GM19397 (cell line): ENCODE measurements at regions not wholly inside any gene's neighbourhood (a gene's known extent, or its start where the extent isn't known, plus 50 kb on each side); places are given as distances from the start of the nearest gene placed in this dataset.
"Not testable (repeated sequence)": the region's sequence is repeated elsewhere in the genome, so short reads cannot be mapped to it uniquely, and the experiment has no call there.

Experiments used
- ATAC-seq: cut with Tn5 transposase; IDR thresholded peaks from one replicate; pipeline ENCODE4 v1.9.1; 2021; ENCODE audit warnings: mild to moderate bottlenecking, moderate library complexity; ENCODE audit not compliant: unreplicated experiment

GRCh38 chr7:65453341-65454030 lies 79.8 kb downstream of the ZNF92 start:
- ATAC-seq = no peak

- no peak for ATAC-seq
Observed at GRCh38 chr7:65454469-65454868, 80.8 kb downstream of the ZNF92 start.

GRCh38 chr7:65455050-65455449 lies 81.4 kb downstream of the ZNF92 start:
- not testable (repeated sequence) for ATAC-seq

GRCh38 chr7:65457705-65458104 lies 84.0 kb downstream of the ZNF92 start:
- no peak for ATAC-seq

GRCh38 chr7:65459438-65459837 lies 85.8 kb downstream of the ZNF92 start:
- ATAC-seq = no peak

GRCh38 chr7:65462148-65462716 lies 88.6 kb downstream of the ZNF92 start:
- ATAC-seq = no peak

DNA sequence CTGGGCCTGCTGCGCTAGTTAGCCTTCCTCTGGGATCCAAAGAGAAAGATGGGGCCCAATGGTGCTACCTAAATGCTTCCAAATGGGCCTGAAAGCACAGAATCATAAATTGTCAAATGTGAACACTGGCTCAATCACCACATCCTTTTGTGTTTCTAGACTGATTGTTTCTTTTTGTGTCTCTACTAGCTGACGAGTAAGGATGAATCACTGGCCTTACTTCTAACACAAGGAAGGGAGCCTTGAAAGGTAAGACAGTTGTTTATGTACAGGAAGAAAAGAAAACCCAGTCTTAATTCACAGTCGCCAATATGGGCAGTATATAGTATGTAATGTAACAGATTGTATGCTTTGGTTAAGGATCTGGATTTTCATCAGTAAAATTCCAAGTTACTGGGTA lies 89.5 kb downstream of the ZNF92 start:
- ATAC-seq = no peak

- not testable (repeated sequence) for ATAC-seq
Observed at GRCh38 chr7:65469919-65470558, 96.4 kb downstream of the ZNF92 start.

GRCh38 chr7:65471587-65471986 lies 97.9 kb downstream of the ZNF92 start:
- no peak for ATAC-seq

GRCh38 chr7:65475040-65475726 lies 101.5 kb downstream of the ZNF92 start:
- no peak for ATAC-seq

DNA sequence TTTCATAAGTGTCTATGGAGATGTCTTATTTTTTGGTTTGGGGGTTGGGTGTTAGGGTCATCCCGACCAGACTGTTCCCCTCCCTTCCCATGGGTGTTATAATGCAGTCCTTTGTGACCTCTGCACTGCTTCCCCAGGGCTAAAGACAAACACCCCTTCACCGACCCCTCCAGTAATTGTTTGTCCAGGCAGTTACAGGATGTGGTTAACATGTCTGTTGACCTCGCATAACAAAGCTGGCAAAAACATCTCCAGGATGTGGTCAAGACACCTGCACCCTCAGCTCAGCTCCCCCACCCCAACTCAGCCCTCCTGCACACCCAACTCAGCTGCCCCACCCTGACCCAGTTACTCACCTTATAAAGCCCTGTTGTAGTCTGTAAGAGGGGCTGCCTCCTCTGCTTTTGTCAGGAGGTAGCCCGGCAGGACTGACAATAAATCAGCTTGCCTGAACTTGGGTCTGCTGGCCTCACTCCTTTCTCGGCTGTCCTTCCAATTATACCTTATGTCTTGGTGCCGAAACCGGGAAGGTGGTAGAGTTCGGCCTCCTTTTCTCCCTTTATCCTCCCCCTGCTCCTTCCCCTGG lies 102.2 kb downstream of the ZNF92 start:
- ATAC-seq = peak; percentile 97

- no peak for ATAC-seq
Observed at GRCh38 chr7:65477326-65477725, 103.7 kb downstream of the ZNF92 start.

GRCh38 chr7:65489260-65489767 lies 115.7 kb downstream of the ZNF92 start:
- no peak for ATAC-seq

GRCh38 chr7:65496697-65497096 lies 123.0 kb downstream of the ZNF92 start:
- ATAC-seq = not testable (repeated sequence)

GRCh38 chr7:65503434-65504152 lies 129.9 kb downstream of the ZNF92 start:
- no peak for ATAC-seq

DNA sequence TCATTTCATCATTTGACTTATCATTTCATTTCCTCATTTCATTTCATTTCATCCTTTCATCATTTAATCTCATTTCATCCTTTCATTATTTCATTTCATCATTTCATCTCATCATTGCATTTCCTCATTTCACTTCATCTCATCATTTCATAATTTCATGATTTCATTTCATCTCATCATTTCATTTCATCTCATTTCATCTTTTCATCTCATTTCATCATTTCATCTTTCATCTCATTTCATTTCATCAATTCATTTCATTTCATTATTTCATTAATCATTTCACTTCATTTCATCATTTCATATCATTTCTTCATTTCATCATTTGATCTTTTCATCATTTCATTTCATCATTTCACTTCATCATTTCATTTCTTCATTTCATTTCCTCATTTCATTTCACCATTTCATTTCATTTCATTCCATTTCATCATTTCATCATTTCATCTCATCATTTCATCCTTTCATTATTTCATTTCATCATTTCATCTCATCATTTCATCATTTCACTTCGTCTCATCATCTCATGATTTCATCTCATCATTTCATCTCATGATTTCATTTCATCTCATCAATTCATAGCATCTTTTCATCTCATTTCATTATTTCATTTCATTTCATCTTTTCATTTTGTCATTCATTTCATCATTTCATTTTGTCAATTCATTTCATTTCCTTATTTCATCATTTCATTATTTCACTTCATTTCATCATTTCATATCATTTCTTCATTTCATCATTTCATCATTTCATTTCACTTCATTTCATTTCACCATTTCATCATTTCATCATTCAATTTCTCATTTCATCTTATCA lies 131.1 kb downstream of the ZNF92 start:
- ATAC-seq = not testable (repeated sequence)

GRCh38 chr7:65505320-65505633 lies 131.6 kb downstream of the ZNF92 start:
- not testable (repeated sequence) for ATAC-seq

DNA sequence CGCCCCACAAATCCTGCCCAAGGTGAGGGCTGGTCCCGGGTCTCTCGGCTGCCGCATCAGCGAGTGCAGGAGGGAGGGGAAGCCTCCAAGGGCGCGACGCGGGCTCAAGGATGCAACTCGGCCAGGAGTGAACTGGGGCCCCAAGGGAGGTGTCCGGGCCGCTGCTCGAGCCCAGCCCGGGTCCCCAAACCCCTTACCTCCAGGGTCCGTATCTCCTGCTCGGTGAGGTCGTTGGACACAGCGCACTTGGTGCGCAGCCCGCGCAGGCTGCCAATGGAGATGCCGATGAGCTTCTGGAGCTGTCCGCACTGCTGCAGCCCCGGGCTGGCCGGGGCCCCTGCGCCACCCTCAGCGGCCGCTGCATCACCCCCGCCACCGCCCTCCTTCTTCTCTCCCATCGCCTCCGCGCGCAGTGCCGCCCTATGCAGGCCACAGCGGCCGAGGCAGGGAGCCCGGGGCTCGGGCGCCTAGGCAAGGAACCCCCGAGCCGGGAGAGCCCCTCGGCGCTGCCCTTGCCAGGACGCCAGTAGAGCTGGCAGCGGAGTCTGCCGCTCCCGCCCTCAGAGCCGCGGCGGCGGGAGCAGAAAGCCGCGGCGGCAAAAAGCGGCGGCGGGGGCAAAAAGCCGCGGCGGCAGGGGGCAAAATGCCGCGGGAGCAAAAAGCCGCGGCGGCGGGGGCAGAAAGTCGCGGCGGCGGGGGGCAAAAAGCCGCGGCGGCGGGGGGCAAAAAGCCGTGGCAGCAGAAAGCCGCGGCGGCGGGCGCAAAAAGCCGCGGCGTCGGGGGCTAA lies 135.1 kb downstream of the ZNF92 start:
- not testable (repeated sequence) for ATAC-seq
